ENCODE measurements at regions not wholly inside any gene's neighbourhood (a gene's known extent, or its start where the extent isn't known, plus 50 kb on each side); places are given as distances from the start of the nearest gene placed in this dataset.

DNA sequence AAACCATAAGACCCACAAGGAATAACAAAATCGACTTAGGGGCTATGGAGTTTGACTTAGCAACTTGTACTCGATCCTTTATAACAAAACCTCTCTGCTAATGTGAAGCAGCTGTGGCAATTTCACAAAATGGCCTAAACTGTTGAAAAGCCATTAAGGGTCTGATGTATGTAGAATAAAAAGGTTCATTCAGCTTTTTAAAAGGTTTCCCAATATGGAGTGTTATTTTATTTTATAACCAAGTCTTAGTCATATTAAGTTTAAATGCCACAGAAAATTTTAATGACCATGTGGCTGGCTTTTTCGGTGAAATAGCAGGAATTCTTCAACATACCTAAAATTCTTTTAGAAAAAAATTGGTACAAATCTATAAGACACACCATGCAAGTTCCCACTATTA, 291.8 kb upstream of the HAND2 start:
- Mint-ChIP-seq H3K27ac (no peak overlapping the region), H3K27me3 (ENCODE audit: low read depth) (no peaks in the 10 kb centered on the region), H3K36me3 (ENCODE audit: low read depth) (no peaks in the 10 kb centered on the region), H3K9me3 (no peaks in the 10 kb centered on the region), H3K4me3 (ENCODE audit: low read depth) (no peak overlapping the region), H3K4me1 (ENCODE audit: low read depth) (no peaks in the 10 kb centered on the region)
- intact Hi-C loops (cut with micrococcal nuclease) = no loop called here
- DNase-seq (ENCODE audit: low spot score) = no peak

DNA sequence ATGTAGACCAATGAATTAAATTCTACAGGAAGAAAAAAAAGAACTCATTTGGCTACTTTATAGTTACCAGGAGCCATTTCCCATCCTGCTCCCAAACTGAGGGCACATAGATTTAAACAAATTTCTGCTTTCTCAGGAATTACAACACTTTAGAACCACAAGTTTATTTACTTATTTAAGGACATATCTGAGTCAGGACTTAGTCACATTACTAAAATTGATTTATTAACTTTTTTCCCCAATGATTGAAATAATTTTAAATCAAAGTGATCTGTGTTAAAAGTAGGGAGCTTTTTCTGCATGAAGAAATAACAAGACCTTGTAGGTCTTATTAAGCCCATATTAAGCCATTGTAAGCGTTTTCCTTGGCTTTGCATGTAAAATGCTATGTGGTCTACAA, 291.0 kb upstream of the HAND2 start:
- intact Hi-C loops (cut with micrococcal nuclease) = no loop called here
- Mint-ChIP-seq H3K36me3 (ENCODE audit: low read depth) (no peaks in the 10 kb centered on the region), H3K4me1 (ENCODE audit: low read depth) (no peaks in the 10 kb centered on the region), H3K9me3 (no peaks in the 10 kb centered on the region), H3K4me3 (ENCODE audit: low read depth) (no peak overlapping the region), H3K27me3 (ENCODE audit: low read depth) (no peaks in the 10 kb centered on the region), H3K27ac (no peak overlapping the region)
- no peak for DNase-seq (ENCODE audit: low spot score)

DNA sequence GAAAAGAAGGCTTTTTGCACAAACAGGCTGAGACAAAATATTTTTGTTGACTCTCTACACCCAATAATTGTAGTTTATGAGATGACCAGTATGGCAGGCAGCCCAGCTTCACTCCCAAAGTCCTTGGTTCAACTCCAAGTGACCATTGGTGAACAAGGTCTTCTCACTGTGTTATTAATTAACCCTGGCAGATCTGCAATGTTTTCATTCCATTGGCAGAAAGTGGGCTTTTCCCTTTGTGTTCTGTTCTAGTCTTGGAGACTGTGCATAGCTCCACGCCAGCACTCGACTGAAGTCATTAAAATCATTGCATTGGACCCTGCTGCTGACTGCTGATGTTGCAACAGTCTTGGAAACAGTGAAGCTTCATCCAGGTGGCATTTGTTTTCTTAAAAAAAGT, 277.3 kb upstream of the HAND2 start:
- intact Hi-C loops (cut with micrococcal nuclease) = no loop called here
- DNase-seq (ENCODE audit: low spot score) = no peak
- H3K27me3 Mint-ChIP-seq (ENCODE audit: low read depth) = no peaks in the 10 kb centered on the region
- no peaks in the 10 kb centered on the region for H3K9me3 Mint-ChIP-seq
- no peaks in the 10 kb centered on the region for H3K4me1 Mint-ChIP-seq (ENCODE audit: low read depth)
- no peak overlapping the region for H3K27ac Mint-ChIP-seq
- H3K36me3 Mint-ChIP-seq (ENCODE audit: low read depth) = no peaks in the 10 kb centered on the region
- no peak overlapping the region for H3K4me3 Mint-ChIP-seq (ENCODE audit: low read depth)

DNA sequence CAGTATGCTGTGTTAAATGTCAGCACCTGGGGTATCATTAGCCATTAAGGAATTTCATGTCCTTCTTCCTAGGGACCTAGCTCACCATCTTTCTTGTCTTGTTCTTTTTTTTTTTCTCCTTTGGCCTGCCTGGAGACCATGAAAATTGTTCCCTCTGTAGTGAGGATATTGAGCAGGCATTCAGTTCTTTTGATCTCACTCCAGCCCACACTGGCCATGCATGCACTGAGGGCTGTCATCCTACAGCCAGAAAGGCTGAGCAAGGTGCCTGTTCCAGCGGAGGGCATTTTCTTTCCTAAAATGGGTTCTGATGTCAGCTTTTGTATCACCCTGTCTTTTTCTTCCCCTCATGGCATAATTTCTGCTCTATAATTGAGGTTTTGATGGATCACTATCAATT, 275.9 kb upstream of the HAND2 start:
- intact Hi-C loops (cut with micrococcal nuclease) = no loop called here
- no peaks in the 10 kb centered on the region for H3K27me3 Mint-ChIP-seq (ENCODE audit: low read depth)
- no peaks in the 10 kb centered on the region for H3K4me1 Mint-ChIP-seq (ENCODE audit: low read depth)
- DNase-seq (ENCODE audit: low spot score) = no peak
- no peaks in the 10 kb centered on the region for H3K36me3 Mint-ChIP-seq (ENCODE audit: low read depth)
- H3K27ac Mint-ChIP-seq = no peak overlapping the region
- H3K9me3 Mint-ChIP-seq = no peaks in the 10 kb centered on the region
- H3K4me3 Mint-ChIP-seq (ENCODE audit: low read depth) = no peak overlapping the region

DNA sequence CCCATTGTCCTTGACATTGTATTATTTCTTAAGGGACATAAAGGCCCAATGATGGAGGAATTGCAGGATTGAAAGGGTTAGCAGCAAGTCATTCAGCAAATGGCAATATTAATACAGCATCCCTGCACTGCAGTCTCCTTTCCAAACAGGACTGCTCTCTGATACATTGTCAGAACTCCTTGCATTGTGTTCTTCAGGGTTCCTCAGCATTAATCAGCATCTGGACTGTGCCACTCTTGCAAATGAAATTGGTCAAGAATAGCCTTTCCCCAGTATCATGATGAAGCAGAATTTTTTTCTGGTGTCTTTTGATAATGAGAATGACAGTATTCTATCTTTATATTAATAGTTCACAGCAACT, 272.6 kb upstream of the HAND2 start:
- Mint-ChIP-seq H3K9me3 (no peaks in the 10 kb centered on the region), H3K27me3 (ENCODE audit: low read depth) (no peaks in the 10 kb centered on the region), H3K4me1 (ENCODE audit: low read depth) (no peaks in the 10 kb centered on the region), H3K36me3 (ENCODE audit: low read depth) (no peaks in the 10 kb centered on the region), H3K27ac (no peak overlapping the region), H3K4me3 (ENCODE audit: low read depth) (no peak overlapping the region)
- no peak for DNase-seq (ENCODE audit: low spot score)
- intact Hi-C loops (cut with micrococcal nuclease) = no loop called here

DNA sequence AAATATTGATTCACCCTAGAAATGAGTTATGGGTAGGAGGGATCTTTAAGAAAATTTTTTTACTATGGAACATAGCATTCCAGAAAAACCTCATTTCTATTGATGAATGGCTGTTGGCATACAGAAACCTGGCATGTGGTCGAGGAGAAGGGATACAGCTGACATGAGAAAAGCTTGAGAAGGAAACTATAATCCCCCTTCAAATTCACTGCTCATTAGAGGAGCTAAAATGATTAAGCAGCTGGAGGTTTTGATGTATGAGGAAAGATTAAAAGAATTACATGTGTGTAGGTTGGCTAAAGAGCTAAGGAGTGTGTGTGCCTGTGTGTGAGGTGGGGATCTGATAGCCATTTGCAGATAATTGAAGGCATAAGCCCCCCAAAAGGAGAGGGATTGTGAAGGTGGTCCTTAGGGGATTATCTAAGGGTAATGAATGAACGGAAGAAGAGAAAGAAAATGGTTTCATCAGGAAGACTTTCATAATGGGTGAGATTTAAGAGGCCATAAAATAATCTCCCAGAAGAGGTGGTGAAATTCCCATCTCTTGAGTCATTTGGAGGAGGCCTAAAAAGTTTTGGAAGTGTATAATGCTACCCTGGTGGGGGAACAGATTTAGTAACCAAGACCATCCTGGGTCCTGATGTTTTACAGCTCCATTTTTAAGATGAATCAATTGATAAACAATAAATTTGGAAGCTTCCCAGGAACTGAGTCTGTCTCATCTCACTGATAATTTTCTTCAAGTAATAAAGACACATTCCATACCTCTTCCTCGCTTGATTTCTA, 272.0 kb upstream of the HAND2 start:
- H3K27ac Mint-ChIP-seq = no peak overlapping the region
- no peaks in the 10 kb centered on the region for H3K4me1 Mint-ChIP-seq (ENCODE audit: low read depth)
- no peaks in the 10 kb centered on the region for H3K27me3 Mint-ChIP-seq (ENCODE audit: low read depth)
- H3K9me3 Mint-ChIP-seq = no peaks in the 10 kb centered on the region
- no peak for DNase-seq (ENCODE audit: low spot score)
- H3K4me3 Mint-ChIP-seq (ENCODE audit: low read depth) = no peak overlapping the region
- intact Hi-C loops (cut with micrococcal nuclease) = no loop called here
- H3K36me3 Mint-ChIP-seq (ENCODE audit: low read depth) = no peaks in the 10 kb centered on the region

DNA sequence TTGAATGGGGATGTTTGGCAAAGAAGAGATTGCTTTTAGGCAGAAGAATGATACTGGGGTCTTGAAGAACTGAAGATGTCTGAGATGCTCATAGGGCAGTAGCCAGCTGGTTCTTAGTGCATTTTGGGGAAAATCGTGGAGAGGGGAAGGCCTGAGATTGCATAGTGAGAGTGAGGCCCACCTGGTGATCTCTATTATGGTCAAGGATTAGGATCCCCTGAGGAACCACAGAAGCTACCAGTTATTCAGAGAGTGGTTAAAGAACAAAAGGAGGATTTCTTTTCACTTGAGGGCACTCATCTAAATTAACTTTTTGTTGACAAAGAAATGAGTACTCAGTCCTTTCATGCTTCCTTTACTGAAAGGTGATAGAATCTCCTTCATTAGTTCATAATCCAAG, 271.3 kb upstream of the HAND2 start:
- H3K4me3 Mint-ChIP-seq (ENCODE audit: low read depth) = no peak overlapping the region
- H3K4me1 Mint-ChIP-seq (ENCODE audit: low read depth) = no peaks in the 10 kb centered on the region
- no peaks in the 10 kb centered on the region for H3K36me3 Mint-ChIP-seq (ENCODE audit: low read depth)
- no peak overlapping the region for H3K27ac Mint-ChIP-seq
- intact Hi-C loops (cut with micrococcal nuclease) = no loop called here
- H3K27me3 Mint-ChIP-seq (ENCODE audit: low read depth) = no peaks in the 10 kb centered on the region
- no peak for DNase-seq (ENCODE audit: low spot score)
- no peaks in the 10 kb centered on the region for H3K9me3 Mint-ChIP-seq

DNA sequence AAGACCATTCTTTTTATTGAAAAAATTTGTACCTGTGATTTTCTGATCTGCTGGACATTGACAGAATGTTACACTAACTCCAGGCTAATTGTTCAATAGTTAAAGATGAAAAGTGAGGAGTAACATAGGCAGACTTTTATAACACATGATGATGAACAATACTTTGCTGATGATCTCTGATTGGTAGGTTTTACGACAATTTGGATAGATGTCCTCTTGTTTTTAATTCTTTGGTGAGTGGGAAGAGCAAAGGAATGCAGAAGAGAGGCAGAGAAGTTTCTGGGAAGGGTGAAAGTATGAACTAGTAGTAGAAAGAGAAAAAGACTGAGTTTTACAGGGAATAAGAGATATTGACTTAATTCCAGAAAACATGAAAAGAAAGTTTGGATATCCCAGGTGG, 267.3 kb upstream of the HAND2 start:
- no peaks in the 10 kb centered on the region for H3K9me3 Mint-ChIP-seq
- no peak overlapping the region for H3K4me3 Mint-ChIP-seq (ENCODE audit: low read depth)
- intact Hi-C loops (cut with micrococcal nuclease) = no loop called here
- DNase-seq (ENCODE audit: low spot score) = no peak
- no peaks in the 10 kb centered on the region for H3K27me3 Mint-ChIP-seq (ENCODE audit: low read depth)
- no peaks in the 10 kb centered on the region for H3K36me3 Mint-ChIP-seq (ENCODE audit: low read depth)
- H3K27ac Mint-ChIP-seq = no peak overlapping the region
- no peaks in the 10 kb centered on the region for H3K4me1 Mint-ChIP-seq (ENCODE audit: low read depth)

DNA sequence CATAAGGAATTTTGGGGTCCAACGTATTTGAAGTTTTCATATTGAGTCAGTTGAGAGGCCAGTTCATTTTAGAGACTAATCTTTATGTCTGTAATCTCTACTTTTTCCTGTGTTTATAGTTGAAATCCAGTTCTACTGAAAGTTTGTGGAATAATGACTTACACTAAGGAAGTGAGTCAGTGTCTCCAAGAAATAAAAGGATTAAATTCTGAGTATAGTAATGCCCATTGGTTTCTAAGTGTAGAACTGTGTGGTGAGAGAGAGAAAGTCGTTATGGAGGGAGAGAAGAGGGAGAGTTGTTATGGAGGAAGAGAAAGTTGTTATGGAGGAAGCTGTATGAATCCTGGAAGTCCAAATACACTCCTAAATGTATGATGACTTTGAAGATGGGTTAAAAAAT, 264.6 kb upstream of the HAND2 start:
- H3K4me3 Mint-ChIP-seq (ENCODE audit: low read depth) = no peak overlapping the region
- intact Hi-C loops (cut with micrococcal nuclease) = no loop called here
- H3K9me3 Mint-ChIP-seq = no peaks in the 10 kb centered on the region

DNA sequence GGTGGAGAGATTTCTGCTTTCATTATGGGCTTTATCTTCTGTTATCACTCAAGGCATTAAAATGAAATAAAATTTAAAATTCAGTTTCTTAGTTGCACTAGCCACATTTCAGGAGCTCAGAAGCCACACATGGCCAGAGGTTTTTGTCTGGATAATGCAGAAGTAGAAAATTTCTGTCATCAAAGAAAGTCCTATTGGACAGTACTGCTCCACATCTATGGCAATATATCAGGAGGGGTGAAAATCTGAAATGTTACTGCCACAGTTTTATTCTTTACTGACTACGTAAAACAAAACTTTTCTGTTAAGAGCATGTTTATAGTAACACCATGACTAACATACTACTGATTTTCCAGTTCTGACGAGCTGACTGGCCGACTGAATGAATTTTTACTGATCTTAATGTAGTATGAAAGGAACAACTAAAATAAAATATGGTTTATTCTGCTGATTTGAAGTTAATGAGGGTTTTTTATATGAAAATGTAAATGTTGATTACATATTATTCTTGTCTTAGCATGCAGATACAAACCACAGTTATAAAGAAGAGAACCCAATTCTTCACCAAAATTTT, 264.0 kb upstream of the HAND2 start:
- H3K27ac Mint-ChIP-seq = no peak overlapping the region
- H3K9me3 Mint-ChIP-seq = no peaks in the 10 kb centered on the region
- no peaks in the 10 kb centered on the region for H3K4me1 Mint-ChIP-seq (ENCODE audit: low read depth)
- H3K27me3 Mint-ChIP-seq (ENCODE audit: low read depth) = no peaks in the 10 kb centered on the region
- intact Hi-C loops (cut with micrococcal nuclease) = no loop called here
- H3K4me3 Mint-ChIP-seq (ENCODE audit: low read depth) = no peak overlapping the region
- no peaks in the 10 kb centered on the region for H3K36me3 Mint-ChIP-seq (ENCODE audit: low read depth)
- no peak for DNase-seq (ENCODE audit: low spot score)

More for the DNA sequence above, 264.6 kb upstream of the HAND2 start:
- H3K4me1 Mint-ChIP-seq (ENCODE audit: low read depth) = no peaks in the 10 kb centered on the region
- H3K36me3 Mint-ChIP-seq (ENCODE audit: low read depth) = no peaks in the 10 kb centered on the region
- no peak for DNase-seq (ENCODE audit: low spot score)
- no peak overlapping the region for H3K27ac Mint-ChIP-seq
- H3K27me3 Mint-ChIP-seq (ENCODE audit: low read depth) = no peaks in the 10 kb centered on the region

DNA sequence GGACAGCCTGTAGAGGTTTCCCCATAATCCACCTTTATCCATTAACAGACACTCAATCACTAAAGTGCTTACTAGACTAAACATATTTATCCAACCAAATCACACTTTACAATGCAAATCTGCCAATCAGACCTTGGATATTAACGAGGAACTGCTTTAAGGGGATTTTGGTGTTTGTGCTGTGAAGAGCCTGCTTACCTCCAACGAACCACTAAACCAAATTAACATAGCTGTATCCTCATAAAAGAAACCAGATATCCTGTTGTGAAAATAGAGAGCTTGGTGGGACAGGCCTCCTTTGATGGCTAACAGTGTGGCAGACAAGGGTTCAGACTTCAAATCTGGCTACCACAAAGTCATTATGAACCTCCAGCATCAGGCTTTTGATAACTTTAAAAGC, 252.6 kb upstream of the HAND2 start:
- H3K9me3 Mint-ChIP-seq = peaks cover 9% of the 10 kb centered on the region
- no peak for DNase-seq (ENCODE audit: low spot score)
- no peaks in the 10 kb centered on the region for H3K27me3 Mint-ChIP-seq (ENCODE audit: low read depth)
- H3K4me1 Mint-ChIP-seq (ENCODE audit: low read depth) = no peaks in the 10 kb centered on the region
- H3K36me3 Mint-ChIP-seq (ENCODE audit: low read depth) = no peaks in the 10 kb centered on the region
- intact Hi-C loops (cut with micrococcal nuclease) = no loop called here
- no peak overlapping the region for H3K27ac Mint-ChIP-seq
- H3K4me3 Mint-ChIP-seq (ENCODE audit: low read depth) = no peak overlapping the region

DNA sequence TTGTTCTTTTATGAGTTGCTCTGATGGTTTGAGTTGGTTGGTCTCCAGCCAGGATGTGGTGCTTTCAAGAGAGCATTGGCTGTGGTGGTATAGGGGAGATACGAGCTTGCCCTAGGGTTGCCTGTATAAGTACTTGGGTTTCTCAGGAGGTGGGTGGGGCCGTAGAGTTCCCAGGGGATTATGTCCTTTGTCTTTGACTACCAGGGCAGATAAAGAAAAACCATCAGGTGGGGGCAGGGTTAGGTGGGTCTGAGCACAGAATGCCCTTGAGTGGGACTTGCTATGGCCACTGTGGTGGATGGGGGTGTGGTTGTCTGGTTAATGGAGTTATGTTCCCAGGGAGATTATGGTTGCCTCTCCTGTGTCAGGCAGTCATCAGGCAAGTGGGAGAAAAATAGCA, 247.9 kb upstream of the HAND2 start:
- Mint-ChIP-seq H3K9me3 (no peaks in the 10 kb centered on the region), H3K4me1 (ENCODE audit: low read depth) (peaks cover 2% of the 10 kb centered on the region), H3K36me3 (ENCODE audit: low read depth) (no peaks in the 10 kb centered on the region), H3K27ac (no peak overlapping the region), H3K4me3 (ENCODE audit: low read depth) (no peak overlapping the region), H3K27me3 (ENCODE audit: low read depth) (no peaks in the 10 kb centered on the region)
- intact Hi-C loops (cut with micrococcal nuclease) = no loop called here
- DNase-seq (ENCODE audit: low spot score) = no peak

DNA sequence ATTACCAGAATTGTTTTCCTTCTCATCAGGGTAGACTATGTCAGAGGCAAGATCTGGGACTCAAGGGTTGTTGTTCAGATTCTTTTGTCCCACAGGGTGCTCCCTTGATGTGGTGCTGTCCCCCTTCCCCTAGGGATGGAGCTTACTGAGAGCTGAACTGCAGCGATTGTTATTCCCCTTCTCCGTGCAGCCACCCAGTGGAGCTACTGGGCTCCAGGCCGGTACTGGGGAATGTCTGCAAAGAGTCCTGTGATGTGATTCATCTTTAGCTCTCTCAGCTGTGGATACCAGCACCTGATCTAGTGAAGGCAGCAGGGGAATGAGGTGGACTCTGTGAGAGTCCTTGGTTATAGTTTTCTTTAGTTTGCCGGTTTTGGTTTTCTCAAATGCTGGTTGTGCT, 247.4 kb upstream of the HAND2 start:
- peaks cover 2% of the 10 kb centered on the region for H3K4me1 Mint-ChIP-seq (ENCODE audit: low read depth)

DNA sequence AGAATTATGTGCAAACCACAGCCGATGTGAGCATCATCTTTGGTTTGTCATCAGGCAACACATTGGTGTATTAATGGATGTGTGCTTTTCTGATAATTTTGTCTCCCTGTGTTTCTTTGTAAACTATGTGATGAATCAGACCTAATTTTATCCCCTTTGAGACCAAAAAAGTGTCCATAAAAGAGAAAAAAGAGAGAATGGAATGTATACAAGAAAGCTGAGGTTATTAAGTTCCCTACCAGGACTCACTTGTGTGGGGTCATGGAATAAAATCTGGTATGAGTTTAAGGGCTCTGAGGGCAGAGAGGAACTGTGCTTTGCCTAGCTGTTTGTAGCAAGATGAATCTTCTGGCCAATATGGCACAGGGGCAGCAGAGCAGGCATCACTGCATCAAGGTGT, 239.5 kb upstream of the HAND2 start:
- intact Hi-C loops (cut with micrococcal nuclease) = no loop called here
- H3K27ac Mint-ChIP-seq = no peak overlapping the region
- no peak for DNase-seq (ENCODE audit: low spot score)
- no peaks in the 10 kb centered on the region for H3K36me3 Mint-ChIP-seq (ENCODE audit: low read depth)
- no peaks in the 10 kb centered on the region for H3K9me3 Mint-ChIP-seq
- H3K27me3 Mint-ChIP-seq (ENCODE audit: low read depth) = no peaks in the 10 kb centered on the region
- no peaks in the 10 kb centered on the region for H3K4me1 Mint-ChIP-seq (ENCODE audit: low read depth)
- H3K4me3 Mint-ChIP-seq (ENCODE audit: low read depth) = no peak overlapping the region

More for the DNA sequence above, 247.4 kb upstream of the HAND2 start:
- intact Hi-C loops (cut with micrococcal nuclease) = no loop called here
- H3K9me3 Mint-ChIP-seq = no peaks in the 10 kb centered on the region
- no peaks in the 10 kb centered on the region for H3K36me3 Mint-ChIP-seq (ENCODE audit: low read depth)
- H3K27me3 Mint-ChIP-seq (ENCODE audit: low read depth) = no peaks in the 10 kb centered on the region
- H3K27ac Mint-ChIP-seq = no peak overlapping the region
- no peak for DNase-seq (ENCODE audit: low spot score)
- no peak overlapping the region for H3K4me3 Mint-ChIP-seq (ENCODE audit: low read depth)
